GM21786 (cell line): ENCODE measurements at regions not wholly inside any gene's neighbourhood (a gene's known extent, or its start where the extent isn't known, plus 50 kb on each side); places are given as distances from the start of the nearest gene placed in this dataset.
"Not testable (repeated sequence)": the region's sequence is repeated elsewhere in the genome, so short reads cannot be mapped to it uniquely, and the experiment has no call there.

Experiments used
- ATAC-seq: cut with Tn5 transposase; IDR thresholded peaks from one replicate; pipeline ENCODE4 v1.9.1; 2021; ENCODE audit not compliant: unreplicated experiment

GRCh38 chr12:94916663-94917062 is 86.8 kb downstream of the NDUFA12 start:
- ATAC-seq, result no peak

DNA sequence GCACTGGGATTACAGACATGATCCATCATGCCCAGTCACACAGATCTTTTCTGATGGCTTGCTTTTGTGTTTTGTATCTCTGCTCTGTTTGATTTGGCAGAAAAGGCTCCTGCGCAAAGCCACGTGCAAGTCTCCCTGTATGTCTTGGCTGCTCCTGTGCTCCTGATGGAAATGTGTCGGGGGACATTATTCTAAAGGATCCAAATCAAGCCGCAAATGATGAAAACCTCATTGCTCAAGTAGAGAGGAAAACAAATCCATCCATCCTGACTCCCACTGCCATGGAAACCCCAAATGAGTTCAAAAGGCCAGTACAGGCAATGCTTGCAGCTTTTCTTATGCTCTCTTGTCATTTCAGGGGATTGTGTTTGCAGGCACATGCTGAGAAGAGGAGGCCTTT is 93.8 kb downstream of the NDUFA12 start:
- ATAC-seq, result no peak

DNA sequence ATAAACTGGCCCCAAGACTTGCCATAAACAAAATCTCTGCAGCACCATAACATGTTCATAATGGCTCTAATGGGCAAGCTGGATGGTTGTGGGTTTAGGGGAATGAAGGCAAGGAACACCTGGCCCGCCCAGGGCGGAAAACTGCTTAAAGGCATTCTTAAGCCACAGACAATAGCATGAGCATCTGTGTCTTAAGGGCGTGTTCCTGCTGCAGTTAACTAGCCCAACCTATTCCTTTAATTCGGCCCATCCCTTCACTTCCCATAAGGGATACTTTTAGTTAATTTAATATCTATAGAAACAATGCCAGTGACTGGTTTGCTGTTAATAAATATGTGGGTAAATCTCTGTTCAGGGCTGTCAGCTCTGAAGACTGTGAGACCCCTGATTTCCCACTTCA is 97.7 kb downstream of the NDUFA12 start:
- ATAC-seq, result not testable (repeated sequence)

- ATAC-seq, result no peak
Observed at GRCh38 chr12:94900496-94900895, 103.0 kb downstream of the NDUFA12 start.

- no peak for ATAC-seq
Observed at GRCh38 chr12:94898388-94898787, 105.1 kb downstream of the NDUFA12 start.

DNA sequence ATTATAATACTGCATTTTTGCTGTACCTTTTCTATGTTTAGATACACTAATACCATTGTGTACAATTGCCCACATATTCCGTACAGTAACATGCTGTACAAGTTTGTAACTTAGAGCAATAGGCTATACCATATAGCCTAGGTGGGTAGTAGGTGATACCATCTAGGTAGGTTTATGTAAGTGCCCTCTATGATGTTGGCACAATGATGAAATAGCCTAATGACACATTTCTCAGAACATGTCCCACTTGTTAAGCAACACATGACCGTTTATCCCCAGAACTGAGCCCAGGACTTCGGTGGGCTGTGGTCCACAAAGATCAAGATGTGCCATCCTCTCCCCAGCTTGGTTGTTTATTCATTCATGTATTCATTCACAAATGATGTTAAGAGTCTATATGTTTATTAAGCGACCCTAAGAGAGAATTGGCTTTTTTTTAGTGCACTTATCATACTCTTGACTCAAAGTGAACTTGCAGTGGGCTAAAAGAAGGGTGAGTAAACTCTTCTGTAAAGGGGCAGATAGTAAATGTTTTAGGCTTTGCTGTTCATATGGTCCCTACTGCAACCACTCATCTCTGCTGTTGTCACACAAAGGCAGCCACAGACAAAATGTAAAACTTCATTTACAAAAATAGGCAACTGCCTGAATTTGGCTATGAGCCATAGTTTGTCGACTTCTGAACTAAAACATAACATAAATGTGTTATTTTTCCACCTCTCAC is 110.8 kb downstream of the NDUFA12 start:
- ATAC-seq, result no peak

DNA sequence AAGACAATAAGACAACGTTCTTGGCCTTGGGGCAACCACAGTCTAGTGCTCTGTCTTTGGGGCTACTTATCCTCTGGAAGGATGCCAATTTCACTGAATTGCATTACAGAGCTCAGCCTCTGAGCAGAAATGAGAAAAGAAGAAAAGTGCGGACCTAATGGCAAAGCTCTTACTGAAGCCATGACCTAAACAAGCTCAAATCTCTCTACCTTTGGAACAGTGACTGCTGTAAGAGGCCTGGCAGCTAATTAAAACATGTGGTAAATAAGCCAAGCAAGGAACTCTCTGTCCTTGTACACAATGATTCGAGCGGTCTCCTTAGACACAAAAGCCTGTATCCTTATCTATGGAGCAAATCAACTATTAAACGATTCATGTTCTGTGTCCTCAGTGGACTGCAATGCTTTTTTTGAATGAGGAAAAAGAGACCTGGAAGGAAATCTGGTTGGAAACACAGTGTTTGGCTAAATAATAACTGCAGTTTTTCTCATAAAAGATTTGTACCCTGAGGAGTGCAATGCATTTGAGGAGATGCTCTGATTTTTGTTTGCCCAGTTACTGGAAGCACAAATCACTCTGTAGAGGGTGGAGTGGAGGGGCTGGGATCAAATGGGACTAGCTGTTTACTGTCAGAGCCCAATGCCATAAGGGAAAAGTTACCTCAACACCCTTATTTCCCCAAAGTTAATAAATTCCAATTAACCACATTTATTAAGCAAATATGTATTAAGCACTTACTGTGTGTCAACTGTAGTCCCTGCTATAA is 113.9 kb downstream of the NDUFA12 start:
- ATAC-seq, result no peak

DNA sequence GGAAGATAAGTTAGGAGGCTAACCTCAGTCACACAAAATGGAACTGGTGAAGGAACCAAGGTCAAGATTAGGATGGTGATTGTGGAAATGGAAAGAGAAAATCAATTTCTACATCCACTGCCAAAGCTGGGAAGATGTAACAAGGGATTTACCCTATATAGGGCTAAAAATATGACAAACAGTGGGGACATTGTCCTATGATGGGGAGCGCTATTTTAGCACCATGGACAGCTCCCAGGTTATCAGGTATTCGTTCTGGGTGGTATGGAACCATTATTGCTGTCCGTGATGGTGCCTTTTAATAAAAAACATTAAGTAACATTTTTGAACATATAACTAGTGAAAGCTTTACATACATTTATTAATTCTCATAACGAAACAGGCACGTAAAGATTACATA is 124.0 kb downstream of the NDUFA12 start:
- no peak for ATAC-seq

DNA sequence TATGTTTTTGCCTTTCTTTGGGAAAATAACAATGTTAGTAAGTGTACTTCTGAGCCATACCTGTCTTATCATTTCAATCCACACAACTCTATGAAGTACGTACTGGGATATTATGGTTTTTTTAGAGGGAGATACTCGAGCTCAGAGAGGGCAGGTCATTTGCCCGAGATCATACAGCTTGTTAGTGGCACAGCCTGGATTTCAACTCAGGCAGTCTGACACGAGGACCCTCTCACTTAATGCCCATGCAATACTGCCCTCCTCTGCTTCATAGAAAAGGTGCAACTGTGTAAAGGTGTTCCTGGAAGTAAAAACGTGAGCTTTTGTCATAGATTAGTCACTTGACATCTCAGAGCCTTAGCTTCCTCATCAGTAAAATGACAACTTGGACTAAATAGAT is 128.0 kb downstream of the NDUFA12 start:
- ATAC-seq, result peak; percentile 39

GRCh38 chr12:94874518-94875302 is 128.8 kb downstream of the NDUFA12 start:
- ATAC-seq, result no peak

GRCh38 chr12:94873734-94874517 is 129.6 kb downstream of the NDUFA12 start:
- peak; percentile 68 for ATAC-seq

DNA sequence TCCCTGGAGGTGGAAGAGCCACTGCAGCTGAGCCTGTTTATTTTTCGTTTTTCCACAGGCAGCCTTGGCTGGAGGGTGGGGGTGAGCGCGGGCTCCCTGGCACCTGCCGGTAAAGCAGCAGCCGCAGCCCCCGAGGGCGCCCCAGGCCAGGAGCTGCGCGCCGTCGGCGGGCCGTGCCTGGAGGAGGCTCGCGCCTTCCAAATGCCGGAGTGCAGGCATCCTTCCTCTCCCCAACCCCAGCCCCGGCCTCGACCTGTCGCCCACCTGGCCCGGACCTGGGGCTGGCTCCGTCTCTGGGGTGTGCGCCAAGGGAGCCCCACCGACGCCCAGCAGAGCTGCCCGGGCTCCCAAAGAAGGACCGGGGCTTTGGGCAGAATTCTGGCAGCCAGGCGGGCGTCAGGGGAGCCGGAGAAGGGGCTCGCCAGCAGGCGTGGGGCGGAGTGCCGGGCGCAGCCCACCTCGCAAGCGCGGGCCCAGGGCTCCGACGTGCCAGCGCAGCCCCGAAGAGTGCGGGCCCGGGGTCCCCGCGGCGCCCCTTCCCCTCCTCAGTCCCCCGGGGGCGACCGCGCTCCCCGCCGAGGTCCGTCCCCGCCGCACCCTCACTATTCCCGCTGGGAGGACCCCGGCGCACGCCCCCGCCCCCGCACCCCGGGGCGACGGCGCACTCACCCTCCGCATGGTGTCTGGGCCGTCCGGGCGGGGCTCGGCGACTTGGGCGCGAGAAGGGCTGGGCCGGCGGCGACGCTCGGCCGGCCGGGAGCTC is 130.3 kb downstream of the NDUFA12 start:
- ATAC-seq, result peak; percentile 20

DNA sequence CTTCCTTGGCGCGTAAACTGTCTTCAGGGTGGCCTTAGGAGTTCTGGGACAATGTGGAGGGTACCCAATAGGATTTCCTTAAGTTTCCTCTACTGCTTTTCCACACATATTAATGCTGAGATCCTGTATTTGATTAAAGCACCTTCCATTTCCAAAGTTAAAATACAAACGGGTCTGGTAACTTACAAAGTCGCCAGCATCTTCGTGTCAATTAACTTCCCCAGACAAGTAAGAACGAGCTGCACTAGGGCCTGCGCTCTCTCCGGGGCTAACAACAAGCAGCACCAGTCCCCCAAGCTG is 130.9 kb downstream of the NDUFA12 start:
- ATAC-seq, result no peak

DNA sequence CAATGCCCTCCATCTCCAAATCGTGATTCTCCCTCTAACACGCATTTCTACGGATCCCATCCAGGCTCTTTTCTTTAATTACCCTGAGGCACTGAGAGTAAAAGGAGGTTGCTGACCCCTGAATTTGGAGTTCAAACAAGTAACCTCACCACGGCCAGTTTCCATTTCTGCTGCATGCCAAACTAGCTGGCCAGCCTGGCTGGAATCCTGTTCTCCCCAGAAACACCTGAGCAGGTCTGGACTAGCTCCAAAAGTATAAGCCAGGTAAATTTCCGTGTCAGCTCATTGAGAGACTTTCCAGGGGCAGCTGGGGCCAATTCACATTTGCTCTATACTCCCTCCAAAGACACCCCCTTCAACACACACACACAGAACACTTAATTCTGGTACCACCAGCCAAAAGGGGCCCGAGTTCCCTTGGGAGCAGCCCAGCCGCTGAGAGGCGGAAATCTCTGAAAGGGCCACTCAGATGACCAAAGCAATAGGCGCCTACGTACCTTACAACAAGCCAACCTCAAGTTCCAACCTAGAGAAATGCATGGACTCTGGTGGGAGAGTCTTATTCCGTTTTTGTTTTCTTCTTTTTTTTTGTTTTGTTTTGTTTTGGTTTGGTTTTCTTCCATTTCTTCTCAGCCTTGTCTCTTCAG is 131.4 kb downstream of the NDUFA12 start:
- no peak for ATAC-seq

DNA sequence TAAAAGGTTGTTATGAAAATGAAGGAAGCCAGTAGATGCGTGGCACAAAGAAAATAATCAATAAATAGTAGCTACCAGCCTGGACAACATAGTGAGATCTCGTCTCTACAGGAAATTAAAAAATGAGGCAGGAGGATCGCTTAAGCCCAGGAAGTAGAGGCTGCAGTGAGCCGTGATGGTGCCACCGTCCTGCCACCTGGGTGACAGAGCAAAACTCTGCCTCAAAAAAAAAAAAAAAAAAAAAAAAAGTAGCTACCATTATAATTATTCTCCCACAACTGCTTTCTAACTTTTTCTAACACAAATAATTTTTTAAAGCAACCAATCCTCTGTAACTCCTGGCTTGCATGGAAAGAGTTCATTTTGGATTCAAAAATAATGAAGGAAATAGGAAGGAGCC is 133.0 kb downstream of the NDUFA12 start:
- no peak for ATAC-seq

DNA sequence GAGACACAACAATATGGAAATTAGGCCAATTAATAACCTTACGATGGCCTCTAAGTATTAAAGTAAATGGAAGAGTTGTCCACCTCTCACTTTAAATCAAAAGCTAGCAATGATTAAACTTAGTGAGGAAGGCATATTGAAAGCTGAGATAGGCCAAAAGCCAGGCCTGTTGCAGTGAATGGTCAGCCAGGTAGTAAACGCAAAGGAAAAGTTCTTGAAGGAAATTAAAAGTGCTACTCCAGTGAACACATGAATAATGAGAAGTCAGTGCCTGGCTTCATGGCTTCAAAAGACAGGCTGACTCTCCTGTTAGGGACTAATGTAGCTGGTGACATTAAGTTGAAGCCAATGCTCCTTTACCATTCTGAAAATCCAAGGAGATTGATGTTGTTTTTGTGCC is 135.3 kb downstream of the NDUFA12 start:
- ATAC-seq, result no peak

DNA sequence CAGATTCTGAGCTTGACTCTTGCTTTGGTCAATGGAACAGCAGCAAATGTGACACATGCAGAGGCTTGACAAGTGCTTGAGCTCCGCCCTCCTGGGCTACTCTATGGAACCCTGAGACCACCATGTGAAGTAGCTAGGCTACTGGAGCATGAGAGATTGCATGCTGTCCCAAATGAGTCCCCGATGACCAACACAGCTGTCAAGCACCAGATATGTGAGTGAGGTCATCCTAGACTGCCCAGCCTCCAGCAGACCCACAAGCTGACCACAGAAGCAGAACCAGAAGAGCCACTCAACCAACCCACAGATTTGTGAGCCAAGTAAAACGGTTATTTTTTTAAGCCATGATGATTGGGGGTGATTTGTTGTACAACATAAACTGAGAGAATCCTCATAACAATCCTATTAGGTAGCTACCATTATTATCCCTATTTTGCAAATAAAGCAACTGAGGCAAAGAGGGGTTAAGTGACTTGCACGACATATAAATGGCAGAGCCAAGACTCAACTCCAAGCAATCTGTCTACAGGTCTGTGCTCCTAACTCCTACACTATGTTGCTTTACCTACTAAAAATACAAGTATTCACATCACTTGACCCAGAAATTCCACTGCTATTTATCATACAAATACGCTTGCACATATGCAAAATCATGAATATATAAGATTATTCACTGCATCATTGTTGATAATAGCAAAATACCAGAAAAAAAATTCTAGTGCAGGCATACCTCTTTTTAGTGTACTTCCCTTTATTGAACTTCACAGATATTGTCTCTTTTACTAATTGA is 136.2 kb downstream of the NDUFA12 start:
- no peak for ATAC-seq

GRCh38 chr12:94864987-94865386 is 138.5 kb downstream of the NDUFA12 start:
- no peak for ATAC-seq
